GM10266 (cell line): ENCODE measurements at regions not wholly inside any gene's neighbourhood (a gene's known extent, or its start where the extent isn't known, plus 50 kb on each side); places are given as distances from the start of the nearest gene placed in this dataset.

Source experiments
- DNase-seq: peaks from one replicate; pipeline ENCODE4 v3.0.0; 2012; ENCODE audit errors: extremely low spot score
- TF ChIP-seq, protein P1 (sequence below): IDR thresholded peaks from 2 replicates; pipeline ENCODE4 v1.5.1; 2012; ENCODE audit warnings: mild to moderate bottlenecking, low read depth; ENCODE audit not compliant: control insufficient read depth, insufficient read depth; ENCODE audit errors: missing control alignments

DNA sequence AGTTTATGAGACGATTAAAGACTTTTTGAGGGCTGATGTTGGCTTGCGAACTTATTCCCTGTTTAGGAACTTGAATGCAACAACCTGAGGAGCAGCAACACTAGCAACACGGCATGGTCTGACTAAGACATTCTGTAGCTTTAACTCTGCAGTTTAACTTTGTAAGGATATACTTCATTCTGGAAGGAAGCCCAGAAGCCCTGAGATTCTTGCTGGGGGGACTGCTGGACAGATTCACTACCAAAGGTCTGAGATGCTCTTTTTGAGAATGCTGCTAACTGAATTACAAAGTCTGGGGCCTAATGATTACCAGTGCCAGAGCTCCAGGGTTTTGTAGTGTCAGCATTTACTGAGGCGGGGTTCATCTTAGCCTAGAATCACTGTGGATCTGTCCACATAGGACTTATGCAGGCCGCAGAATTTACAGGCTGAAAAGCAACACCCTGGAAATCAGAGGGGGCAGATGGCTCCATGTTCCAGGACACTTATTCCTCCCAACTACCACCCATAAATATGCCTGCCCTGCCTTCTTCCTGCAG is 537.1 kb upstream of the CDH18 start:
- DNase-seq: no peak
- TF ChIP-seq, protein P1, sequence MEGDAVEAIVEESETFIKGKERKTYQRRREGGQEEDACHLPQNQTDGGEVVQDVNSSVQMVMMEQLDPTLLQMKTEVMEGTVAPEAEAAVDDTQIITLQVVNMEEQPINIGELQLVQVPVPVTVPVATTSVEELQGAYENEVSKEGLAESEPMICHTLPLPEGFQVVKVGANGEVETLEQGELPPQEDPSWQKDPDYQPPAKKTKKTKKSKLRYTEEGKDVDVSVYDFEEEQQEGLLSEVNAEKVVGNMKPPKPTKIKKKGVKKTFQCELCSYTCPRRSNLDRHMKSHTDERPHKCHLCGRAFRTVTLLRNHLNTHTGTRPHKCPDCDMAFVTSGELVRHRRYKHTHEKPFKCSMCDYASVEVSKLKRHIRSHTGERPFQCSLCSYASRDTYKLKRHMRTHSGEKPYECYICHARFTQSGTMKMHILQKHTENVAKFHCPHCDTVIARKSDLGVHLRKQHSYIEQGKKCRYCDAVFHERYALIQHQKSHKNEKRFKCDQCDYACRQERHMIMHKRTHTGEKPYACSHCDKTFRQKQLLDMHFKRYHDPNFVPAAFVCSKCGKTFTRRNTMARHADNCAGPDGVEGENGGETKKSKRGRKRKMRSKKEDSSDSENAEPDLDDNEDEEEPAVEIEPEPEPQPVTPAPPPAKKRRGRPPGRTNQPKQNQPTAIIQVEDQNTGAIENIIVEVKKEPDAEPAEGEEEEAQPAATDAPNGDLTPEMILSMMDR: no peak

DNA sequence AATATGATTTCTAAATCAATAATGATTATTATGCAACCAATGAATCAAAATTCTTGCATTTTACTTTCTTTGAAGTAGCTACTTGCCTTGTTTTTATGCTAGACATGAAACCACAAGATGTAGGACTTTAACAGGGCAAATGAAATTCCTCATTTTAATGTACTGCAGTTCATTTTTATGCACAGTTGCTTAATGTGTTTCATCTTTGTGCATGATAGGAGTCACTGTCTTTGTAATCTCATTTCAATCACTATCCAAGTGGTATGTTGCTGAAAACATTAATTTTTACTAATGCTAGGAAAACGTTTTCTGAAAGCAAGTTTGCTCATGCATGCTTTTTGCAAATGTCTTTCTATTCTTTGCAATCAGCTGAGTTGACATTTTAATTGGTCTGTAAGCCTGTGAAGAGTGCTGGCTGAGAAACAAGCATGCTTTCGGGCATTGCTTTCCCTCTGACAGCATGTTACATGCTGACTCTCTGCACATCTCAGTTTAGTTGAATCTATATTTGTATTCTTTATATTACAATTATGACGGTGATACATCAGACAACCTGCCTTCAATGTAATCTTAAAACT is 535.0 kb upstream of the CDH18 start:
- TF ChIP-seq, protein P1: no peak
- DNase-seq: no peak

DNA sequence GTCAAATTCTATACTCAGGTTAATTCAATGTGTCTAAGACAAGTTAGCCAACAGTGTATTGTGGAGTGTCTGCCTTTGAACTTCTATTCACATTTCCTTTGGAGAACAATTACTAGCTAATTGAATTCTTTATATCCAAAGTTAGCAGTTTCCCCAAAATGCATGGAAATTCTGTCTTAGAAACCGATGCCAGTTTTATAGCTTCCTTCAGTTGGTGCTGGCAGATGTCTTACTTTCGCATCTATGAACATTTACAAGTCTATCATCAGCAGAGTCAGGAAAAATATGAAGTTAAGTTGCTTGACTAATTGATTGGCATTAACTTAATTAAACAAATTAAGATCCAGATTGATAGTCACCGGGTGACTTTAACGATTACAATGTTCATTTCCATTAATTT is 527.6 kb upstream of the CDH18 start:
- DNase-seq: no peak
- TF ChIP-seq, protein P1: no peak

DNA sequence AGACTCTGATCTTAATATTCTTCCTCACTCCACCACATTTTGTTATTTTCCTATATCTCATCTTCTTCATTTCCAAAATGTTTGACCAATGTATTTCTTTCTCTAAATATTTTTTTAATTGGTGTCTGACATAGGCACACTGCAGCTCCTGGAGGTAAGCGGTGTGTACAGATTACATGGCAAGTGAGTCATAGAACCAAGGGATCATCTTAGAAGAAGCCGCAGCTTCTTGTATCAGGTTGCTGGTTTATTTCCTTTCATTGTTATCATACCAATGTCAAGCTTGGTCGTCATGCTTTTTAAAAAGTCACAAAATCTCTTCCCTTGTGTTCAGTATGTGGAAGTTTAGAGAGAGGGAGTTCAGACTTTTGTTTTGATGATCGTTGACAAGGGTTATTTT is 526.1 kb upstream of the CDH18 start:
- DNase-seq: no peak
- TF ChIP-seq, protein P1: no peak

DNA sequence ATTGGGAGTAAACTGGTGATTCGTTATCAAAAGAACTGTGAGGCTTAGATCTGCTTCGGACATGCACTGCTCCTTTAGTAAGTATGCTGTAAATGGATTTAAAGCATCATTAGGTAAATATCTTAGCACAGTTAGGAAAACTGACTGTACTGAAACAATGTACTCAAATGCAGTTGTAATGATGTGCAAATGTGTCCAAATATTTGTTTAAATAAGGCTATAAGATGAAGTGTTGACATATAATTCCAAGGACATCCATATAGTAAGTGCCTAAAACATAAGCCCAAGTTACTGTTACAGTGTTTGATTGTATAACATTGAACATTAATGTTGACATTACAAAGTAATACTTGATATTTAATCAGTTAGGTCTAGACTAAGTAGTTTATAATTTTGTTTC is 512.5 kb upstream of the CDH18 start:
- TF ChIP-seq, protein P1: no peak
- DNase-seq: no peak

DNA sequence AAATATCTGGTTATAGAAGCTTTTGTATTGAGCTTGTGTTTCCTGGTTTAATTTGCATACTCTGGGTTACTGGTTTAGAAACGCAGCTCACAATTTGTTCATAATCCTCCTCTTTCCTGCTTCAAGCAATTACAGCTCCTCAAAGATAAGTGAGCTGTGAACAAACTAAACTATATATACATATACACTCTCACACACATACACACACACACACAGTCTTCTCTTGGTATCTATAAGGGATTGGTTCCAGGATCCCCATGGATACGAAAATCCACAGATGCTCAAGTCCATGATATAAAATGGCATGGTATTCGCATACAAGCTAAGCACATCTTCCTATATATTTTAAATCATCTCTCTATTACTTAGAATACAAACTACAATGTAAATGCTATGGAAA is 510.9 kb upstream of the CDH18 start:
- TF ChIP-seq, protein P1: no peak

DNA sequence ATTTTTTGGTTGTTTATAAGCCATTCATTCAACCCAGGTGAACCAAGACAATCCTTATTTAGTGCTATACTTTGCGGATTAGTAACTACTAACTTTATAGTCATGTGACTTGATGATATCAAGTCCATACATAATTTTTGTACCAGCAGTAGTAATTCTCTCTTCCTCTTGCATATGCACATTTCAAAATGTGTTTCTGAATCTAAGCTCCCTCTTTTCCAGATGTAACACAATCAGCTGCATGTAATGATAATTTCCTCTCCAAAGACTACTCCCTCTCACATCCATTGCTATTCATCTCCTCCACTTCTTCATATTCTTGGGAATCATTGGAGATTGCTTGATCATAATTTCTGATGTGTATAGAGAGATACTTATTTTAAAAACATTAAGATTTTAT is 510.1 kb upstream of the CDH18 start:
- DNase-seq: no peak
- TF ChIP-seq, protein P1: no peak

More for the DNA sequence above, 510.9 kb upstream of the CDH18 start:
- no peak for DNase-seq
